K562 (cell line): ENCODE measurements at regions not wholly inside any gene's neighbourhood (a gene's known extent, or its start where the extent isn't known, plus 50 kb on each side); places are given as distances from the start of the nearest gene placed in this dataset.

Source experiments
- ATAC-seq: fragments of 200-7000 bp; cut with Tn5 transposase; 3 replicates; pipeline ENCODE4 v1.9.1; 2020; ENCODE audit warnings: moderate library complexity
- BruUV-seq: library from RNA; stranded (reverse); fragments of 400-500 nt; replicated peaks from 2 replicates; lab custom pipeline; 2021; lab: Mats Ljungman, UMichigan
- CTCF ChIA-PET: fragments of 300-600 bp; formaldehyde crosslinking; extraction: SDS; loops from one replicate; lab custom pipeline; 2021; ENCODE audit warnings: low intra/inter-chr PET ratio; lab: Yijun Ruan, JAX
- POLR2A ChIA-PET: fragments of 300-600, 350-650 bp; sonication (Branson Sonifier 250); formaldehyde crosslinking; extraction: SDS; loops from one replicate; lab custom pipeline; 2021; ENCODE audit warnings: antibody characterized with exemption, inconsistent platforms; lab: Yijun Ruan, JAX
- DNase-seq, 4 experiments: peaks; one replicate each; pipeline versions ENCODE4 v3.0.0 to v3.0.0-alpha.2; 2011 to 2018; ENCODE audit warnings: low spot score in 3 of 4, mixed read lengths in 3 of 4; ENCODE audit errors: extremely low read depth in 1 of 4
- FAIRE-seq: peaks from 2 replicates; lab custom pipeline; 2011; peaks lifted over from hg19 to GRCh38; lab: Jason Lieb, UNC
- H2AFZ ChIP-seq: 2 replicates; pipeline ENCODE4 v1.6.0; 2011; ENCODE audit warnings: low read depth, low read length, control low read depth, inconsistent platforms
- H3K27ac ChIP-seq: fragments of 200-600 bp; 3 replicates; pipeline ENCODE4 v1.8.0; 2011; ENCODE audit warnings: low read depth, mild to moderate bottlenecking, control low read depth, inconsistent platforms, low read length, moderate library complexity, mixed read lengths; ENCODE audit errors: extremely low read depth
- H3K27me3 ChIP-seq, 2 experiments: fragments of 300-600 bp in 1 of 2; 2 replicates in 1 of 2; 3 replicates in 1 of 2; pipeline versions ENCODE4 v1.6.0 to v1.8.0; 2011; ENCODE audit warnings: inconsistent platforms in 2 of 2, low read length in 2 of 2, mild to moderate bottlenecking in 1 of 2, mixed read lengths in 1 of 2, moderate library complexity in 1 of 2; ENCODE audit not compliant: control insufficient read depth in 2 of 2, insufficient read depth in 2 of 2
- H3K36me3 ChIP-seq: fragments of 300-600 bp; 3 replicates; pipeline ENCODE4 v1.8.0; 2011; ENCODE audit warnings: mild to moderate bottlenecking, low read length, inconsistent platforms; ENCODE audit not compliant: control insufficient read depth, insufficient read depth
- H3K4me1 ChIP-seq, 2 experiments: fragments of 200-600 bp in 1 of 2; replicated peaks in 1 of 2; 2 replicates in 1 of 2; 3 replicates in 1 of 2; pipeline versions ENCODE4 v1.5.1 to v1.8.0; 2011; ENCODE audit warnings: inconsistent platforms in 2 of 2, low read length in 2 of 2, mild to moderate bottlenecking in 1 of 2, mixed read lengths in 1 of 2, moderate library complexity in 1 of 2; ENCODE audit not compliant: control insufficient read depth in 2 of 2, insufficient read depth in 2 of 2
- H3K4me2 ChIP-seq: 2 replicates; pipeline ENCODE4 v1.6.1; 2011; ENCODE audit warnings: low read length, control low read depth, inconsistent platforms, mixed read lengths; ENCODE audit not compliant: insufficient read depth
- H3K4me3 ChIP-seq: fragments of 200-600 bp; sonication (generic), shearing (Covaris generic); 2 replicates; pipeline ENCODE4 v1.5.1; 2016; ENCODE audit warnings: control low read depth, inconsistent platforms
- H3K79me2 ChIP-seq: fragments of 200-600 bp; 3 replicates; pipeline ENCODE4 v1.8.0; 2011; ENCODE audit warnings: low read length, inconsistent platforms; ENCODE audit not compliant: control insufficient read depth, insufficient read depth
- H3K9ac ChIP-seq, 2 experiments: 2 replicates each; pipeline versions ENCODE4 v1.6.0 to v1.6.1; 2011; ENCODE audit warnings: low read depth in 2 of 2, low read length in 2 of 2, control low read depth in 1 of 2, inconsistent platforms in 1 of 2, mild to moderate bottlenecking in 1 of 2, mixed read lengths in 1 of 2; ENCODE audit not compliant: insufficient read depth in 1 of 2
- H3K9me1 ChIP-seq: one replicate; pipeline ENCODE4 v1.6.0; 2011; ENCODE audit warnings: inconsistent platforms, mild to moderate bottlenecking, low read length, moderate library complexity; ENCODE audit not compliant: control insufficient read depth, insufficient read depth
- H3K9me3 ChIP-seq: replicated peaks from 2 replicates; pipeline ENCODE4 v1.5.1; 2011; ENCODE audit warnings: low read depth, low read length, inconsistent platforms; ENCODE audit not compliant: control insufficient read depth, insufficient read depth
- H4K20me1 ChIP-seq: replicated peaks from 2 replicates; pipeline ENCODE4 v1.6.1; 2011; ENCODE audit warnings: low read length, inconsistent platforms, mixed read lengths; ENCODE audit not compliant: control insufficient read depth, insufficient read depth
- CBX5 ChIP-seq: IDR thresholded peaks from 2 replicates; pipeline ENCODE4 v1.6.1; 2014; ENCODE audit warnings: low read depth, borderline replicate concordance
- CREB1 ChIP-seq, 2 experiments: sonication (generic) in 1 of 2; formaldehyde crosslinking in 1 of 2; IDR thresholded peaks; 2 replicates each; pipeline versions ENCODE4 v1.6.1 to v1.8.0; 2012 to 2022; ENCODE audit warnings: inconsistent platforms in 1 of 2, mild to moderate bottlenecking in 1 of 2, missing genetic modification reagents in 1 of 2, moderate library complexity in 1 of 2
- DMBX1 ChIP-seq: fragments of 250-450 bp; sonication (Bioruptor Pico); IDR thresholded peaks from 2 replicates; pipeline ENCODE4 v1.8.0; 2022; ENCODE audit warnings: inconsistent platforms, mild to moderate bottlenecking, moderate library complexity, borderline replicate concordance
- ETV6 ChIP-seq, 3 experiments: fragments of 150-350 bp in 1 of 3; sonication (generic) in 1 of 3; formaldehyde crosslinking in 1 of 3; IDR thresholded peaks; 2 replicates each; pipeline versions ENCODE4 v1.6.1 to v1.8.0; 2014 to 2022; ENCODE audit warnings: borderline replicate concordance in 2 of 3, low read depth in 2 of 3, antibody characterized with exemption in 1 of 3, low read length in 1 of 3, mild to moderate bottlenecking in 1 of 3, missing genetic modification reagents in 1 of 3
- KHSRP ChIP-seq: fragments of 450-650 bp; IDR thresholded peaks from 2 replicates; pipeline ENCODE4 v1.6.1; 2017
- NFRKB ChIP-seq: fragments of 450-650 bp; IDR thresholded peaks from 2 replicates; pipeline ENCODE4 v1.6.1; 2016; ENCODE audit warnings: low read depth
- RB1 ChIP-seq: fragments of 450-650 bp; IDR thresholded peaks from 2 replicates; pipeline ENCODE4 v1.6.1; 2017; ENCODE audit warnings: low read depth, mild to moderate bottlenecking
- SLC30A9 ChIP-seq: fragments of 250-450 bp; sonication (Bioruptor Pico); IDR thresholded peaks from 2 replicates; pipeline ENCODE4 v1.8.0; 2022; ENCODE audit warnings: mild to moderate bottlenecking, moderate library complexity
- SOX6 ChIP-seq: fragments of 450-650 bp; IDR thresholded peaks from 2 replicates; pipeline ENCODE4 v1.6.1; 2014; ENCODE audit warnings: mild to moderate bottlenecking
- STAG1 ChIP-seq: sonication (generic); formaldehyde crosslinking; IDR thresholded peaks from 2 replicates; pipeline ENCODE4 v1.5.0; 2020; ENCODE audit warnings: missing genetic modification reagents, borderline replicate concordance
- YY1 ChIP-seq, 3 experiments: IDR thresholded peaks; 2 replicates each; pipeline ENCODE4 v1.6.1; 2011; ENCODE audit warnings: low read length in 2 of 3, mild to moderate bottlenecking in 2 of 3, moderate library complexity in 2 of 3, borderline replicate concordance in 1 of 3, control low read depth in 1 of 3, low read depth in 1 of 3; ENCODE audit not compliant: insufficient read depth in 3 of 3, insufficient replicate concordance in 2 of 3, control insufficient read depth in 1 of 3, insufficient read length in 1 of 3; ENCODE audit errors: extremely low read depth in 1 of 3
- WGBS: fragments of 100-300 bp; shearing (Covaris generic); methylation state at CpG from one replicate; pipeline ENCODE4 v1.1.6; 2016; ENCODE audit warnings: low coverage, mixed read lengths; ENCODE audit not compliant: insufficient coverage; ENCODE audit errors: missing lambda C conversion rate; 5-methylcytosine and 5-hydroxymethylcytosine counted together
- in situ Hi-C: fragments of 300-500 bp; cut with MboI; formaldehyde crosslinking; loops from 4 replicates; pipeline ENCODE4 v1.15.0; 2018; ENCODE audit warnings: inconsistent platforms, mixed read lengths
- intact Hi-C: fragments of 100-400 bp; cut with micrococcal nuclease; formaldehyde crosslinking; loops from 2 replicates; pipeline ENCODE4 v1.14.2; 2022
- TF ChIP-seq, protein P1 (sequence below): sonication (generic); formaldehyde crosslinking; IDR thresholded peaks from 2 replicates; pipeline ENCODE4 v1.4.0; 2020; ENCODE audit warnings: mild to moderate bottlenecking, missing genetic modification reagents

DNA sequence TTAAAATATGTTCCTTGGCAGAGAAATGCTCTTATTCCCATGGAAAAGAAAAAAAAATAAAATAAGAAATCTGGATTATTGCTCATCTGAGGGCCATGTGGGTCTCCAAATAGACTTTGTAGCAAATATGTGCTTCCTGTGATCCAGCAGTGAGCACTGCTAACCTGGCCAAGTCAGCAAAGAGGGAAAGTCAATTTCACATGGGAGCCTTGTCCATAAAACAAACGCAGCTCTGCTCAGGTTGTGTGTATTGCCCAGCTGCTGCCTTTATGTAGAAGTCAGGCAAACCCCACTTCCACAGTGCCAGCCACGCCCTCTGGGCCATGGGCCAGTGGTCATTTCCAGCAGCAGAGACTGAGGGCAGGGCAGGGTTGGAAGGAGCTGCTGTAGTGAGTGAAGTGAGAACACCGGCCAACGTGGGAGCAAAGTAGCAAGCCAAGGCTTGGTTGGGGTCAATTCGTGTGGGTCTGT, 174.3 kb downstream of the LYPLAL1 start (continued):
- no peak for TF ChIP-seq YY1 (IDR thresholded peaks at IDR 0.05; ENCODE audit: borderline replicate concordance in 1 of 3, control insufficient read depth in 1 of 3, extremely low read depth in 1 of 3, insufficient read depth in 3 of 3, insufficient read length in 1 of 3, insufficient replicate concordance in 2 of 3, low read depth in 1 of 3, low read length in 2 of 3)
- TF ChIP-seq SOX6: no peak
- TF ChIP-seq SLC30A9 (CRISPR knock-in tag): no peak
- no peak for TF ChIP-seq RB1
- no peak for TF ChIP-seq DMBX1
- TF ChIP-seq KHSRP: no peak
- no peak for TF ChIP-seq CREB1 (IDR thresholded peaks at IDR 0.05)
- no peak for TF ChIP-seq CREB1 (CRISPR knock-in tag; IDR thresholded peaks at IDR 0.05)
- TF ChIP-seq NFRKB: no peak
- TF ChIP-seq CBX5: no peak
- no peak for TF ChIP-seq STAG1
- no peak for TF ChIP-seq ETV6 (IDR thresholded peaks at IDR 0.05; ENCODE audit: borderline replicate concordance in 1 of 2, low read depth in 2 of 2, low read length in 1 of 2)
- no peak for TF ChIP-seq ETV6 (CRISPR knock-in tag; IDR thresholded peaks at IDR 0.05; ENCODE audit: borderline replicate concordance)

DNA sequence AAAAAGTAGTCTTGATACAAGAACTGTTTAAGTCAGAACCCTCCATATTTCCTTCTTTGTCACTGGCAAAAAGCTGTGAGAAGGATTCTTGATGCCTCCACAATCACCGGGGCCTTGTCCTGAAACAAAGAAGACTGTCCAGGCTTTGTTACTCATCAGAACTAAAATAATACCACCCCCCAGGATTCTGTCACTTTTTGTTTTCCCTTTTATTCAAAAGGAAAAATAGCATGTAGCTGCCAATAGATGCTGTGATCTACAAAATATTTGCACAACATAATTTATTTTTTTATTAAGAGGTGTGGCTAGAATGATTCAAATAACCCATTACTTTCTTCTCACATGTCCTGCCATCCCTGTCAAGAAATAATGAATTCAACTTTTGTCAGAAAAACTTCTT, 173.7 kb downstream of the LYPLAL1 start:
- ATAC-seq (no peak), DNase-seq (no peak)
- Histone ChIP-seq H3K36me3 (no peaks in the 10 kb centered on the region), H3K27ac (no peak overlapping the region), H3K4me2 (no peak overlapping the region), H3K4me1 (no peaks in the 10 kb centered on the region), H3K4me3 (no peak overlapping the region), H3K79me2 (no peaks in the 10 kb centered on the region), H3K9ac (no peak overlapping the region), H3K27me3 (no peaks in the 10 kb centered on the region), H4K20me1 (no peaks in the 10 kb centered on the region), H3K9me1 (no peaks in the 10 kb centered on the region)
- 0% methylated on average over 1 of the region's 1 CpG for WGBS
- intact Hi-C loops: loop anchor here (10.0 kb wide), 1 partner anchor 57 kb away; no protein-coding TSS in a partner anchor
- CTCF ChIA-PET: no interaction called here
- in situ Hi-C loops: no loop called here
- no TSS peak for BruUV-seq
- POLR2A ChIA-PET: no interaction called here
- TF ChIP-seq, protein P1, sequence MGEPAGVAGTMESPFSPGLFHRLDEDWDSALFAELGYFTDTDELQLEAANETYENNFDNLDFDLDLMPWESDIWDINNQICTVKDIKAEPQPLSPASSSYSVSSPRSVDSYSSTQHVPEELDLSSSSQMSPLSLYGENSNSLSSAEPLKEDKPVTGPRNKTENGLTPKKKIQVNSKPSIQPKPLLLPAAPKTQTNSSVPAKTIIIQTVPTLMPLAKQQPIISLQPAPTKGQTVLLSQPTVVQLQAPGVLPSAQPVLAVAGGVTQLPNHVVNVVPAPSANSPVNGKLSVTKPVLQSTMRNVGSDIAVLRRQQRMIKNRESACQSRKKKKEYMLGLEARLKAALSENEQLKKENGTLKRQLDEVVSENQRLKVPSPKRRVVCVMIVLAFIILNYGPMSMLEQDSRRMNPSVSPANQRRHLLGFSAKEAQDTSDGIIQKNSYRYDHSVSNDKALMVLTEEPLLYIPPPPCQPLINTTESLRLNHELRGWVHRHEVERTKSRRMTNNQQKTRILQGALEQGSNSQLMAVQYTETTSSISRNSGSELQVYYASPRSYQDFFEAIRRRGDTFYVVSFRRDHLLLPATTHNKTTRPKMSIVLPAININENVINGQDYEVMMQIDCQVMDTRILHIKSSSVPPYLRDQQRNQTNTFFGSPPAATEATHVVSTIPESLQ: no peak
- TF ChIP-seq, all 486 proteins: peak for 0
- H2AFZ ChIP-seq: no peak overlapping the region
- no peak for FAIRE-seq
- H3K9me3 ChIP-seq: no peaks in the 10 kb centered on the region
